Neural progenitor cell (in vitro differentiated cells): ENCODE measurements at regions not wholly inside any gene's neighbourhood (a gene's known extent, or its start where the extent isn't known, plus 50 kb on each side); places are given as distances from the start of the nearest gene placed in this dataset.

Source experiments
- DNase-seq: peaks from one replicate; pipeline ENCODE4 v3.0.0-alpha.2; 2016; ENCODE audit warnings: low spot score
- H2AFZ ChIP-seq: fragments of 200-600 bp; sonication (generic); replicated peaks from 2 replicates; pipeline ENCODE4 v1.6.1; 2016; ENCODE audit warnings: antibody characterized with exemption
- H3F3A ChIP-seq: fragments of 200-600 bp; sonication (generic); 2 replicates; pipeline ENCODE4 v1.6.1; 2016; ENCODE audit warnings: antibody characterized with exemption, low read depth
- H3K27ac ChIP-seq: fragments of 200-600 bp; sonication (generic); 2 replicates; pipeline ENCODE4 v1.5.1; 2016; ENCODE audit warnings: mild to moderate bottlenecking
- H3K27me3 ChIP-seq: fragments of 200-600 bp; sonication (generic); 2 replicates; pipeline ENCODE4 v1.6.1; 2016; ENCODE audit warnings: mild to moderate bottlenecking, moderate library complexity
- H3K36me3 ChIP-seq: fragments of 200-600 bp; sonication (generic); 2 replicates; pipeline ENCODE4 v1.5.1; 2016
- H3K4me1 ChIP-seq: fragments of 200-600 bp; sonication (generic); 2 replicates; pipeline ENCODE4 v1.6.1; 2016; ENCODE audit warnings: mixed run types
- H3K4me2 ChIP-seq: fragments of 200-600 bp; sonication (generic); 2 replicates; pipeline ENCODE4 v1.6.1; 2016
- H3K4me3 ChIP-seq: fragments of 200-600 bp; sonication (generic); 2 replicates; pipeline ENCODE4 v1.5.1; 2016
- H3K79me2 ChIP-seq: fragments of 200-600 bp; sonication (generic); 2 replicates; pipeline ENCODE4 v1.6.1; 2016; ENCODE audit warnings: low read depth
- H3K9ac ChIP-seq: fragments of 200-600 bp; sonication (generic); 2 replicates; pipeline ENCODE4 v1.6.1; 2016
- H3K9me3 ChIP-seq: fragments of 200-600 bp; sonication (generic); 2 replicates; pipeline ENCODE4 v1.5.1; 2016; ENCODE audit warnings: low read depth
- H4K20me1 ChIP-seq: fragments of 200-600 bp; sonication (generic); 2 replicates; pipeline ENCODE4 v1.6.1; 2016; ENCODE audit warnings: low read depth
- H3K27ac Mint-ChIP-seq: 3 replicates; pipeline ENCODE4 v1.8.0; 2021; ENCODE audit warnings: mixed read lengths
- H3K27me3 Mint-ChIP-seq: 2 replicates; pipeline ENCODE4 v1.8.0; 2022; ENCODE audit warnings: low read depth, mild to moderate bottlenecking, inconsistent platforms, moderate library complexity, mixed read lengths; ENCODE audit not compliant: insufficient read depth
- H3K36me3 Mint-ChIP-seq: 3 replicates; pipeline ENCODE4 v1.8.0; 2021; ENCODE audit warnings: mixed read lengths
- H3K4me1 Mint-ChIP-seq: 3 replicates; pipeline ENCODE4 v1.8.0; 2021; ENCODE audit warnings: mixed read lengths
- H3K4me3 Mint-ChIP-seq: 3 replicates; pipeline ENCODE4 v1.8.0; 2021; ENCODE audit warnings: mild to moderate bottlenecking, moderate library complexity, mixed read lengths
- H3K9me3 Mint-ChIP-seq: 3 replicates; pipeline ENCODE4 v1.8.0; 2020; ENCODE audit warnings: mixed read lengths
- CTCF ChIP-seq: fragments of 200-600 bp; sonication (generic); IDR thresholded peaks from 2 replicates; pipeline ENCODE4 v1.5.1; 2017; ENCODE audit warnings: antibody characterized with exemption, mild to moderate bottlenecking
- EZH2 ChIP-seq: fragments of 200-600 bp; sonication (generic); IDR thresholded peaks from 2 replicates; pipeline ENCODE4 v1.6.1; 2017; ENCODE audit warnings: antibody characterized with exemption, mild to moderate bottlenecking, moderate library complexity
- EZH2phosphoT487 ChIP-seq: fragments of 200-600 bp; sonication (generic); IDR thresholded peaks from 2 replicates; pipeline ENCODE4 v1.6.1; 2017; ENCODE audit warnings: antibody characterized with exemption

- Histone ChIP-seq H3K27me3 (no peaks in the 10 kb centered on the region), H3K79me2 (no peaks in the 10 kb centered on the region), H3K4me1 (peaks cover 34% of the 10 kb centered on the region), H3K4me3 (no peak overlapping the region), H3K36me3 (no peaks in the 10 kb centered on the region), H3K9ac (no peak overlapping the region), H2AFZ (no peak overlapping the region), H4K20me1 (no peaks in the 10 kb centered on the region), H3K9me3 (peaks cover 5% of the 10 kb centered on the region), H3F3A (peaks cover 15% of the 10 kb centered on the region), H3K4me2 (no peak overlapping the region), H3K27ac (no peak overlapping the region)
- peaks cover 25% of the 10 kb centered on the region for H3K4me1 Mint-ChIP-seq
- no peaks in the 10 kb centered on the region for H3K36me3 Mint-ChIP-seq
- H3K4me3 Mint-ChIP-seq, result no peak overlapping the region
- no peak overlapping the region for H3K27ac Mint-ChIP-seq
- H3K9me3 Mint-ChIP-seq, result peaks cover 6% of the 10 kb centered on the region
- H3K27me3 Mint-ChIP-seq, result peaks cover 7% of the 10 kb centered on the region
- DNase-seq, result no peak
- TF ChIP-seq EZH2phosphoT487 (no peak), CTCF (no peak), EZH2 (no peak)
Observed at GRCh38 chr11:120037111-120037510, 100.8 kb downstream of the TRIM29 start.

GRCh38 chr11:120035756-120036155 is 102.2 kb downstream of the TRIM29 start:
- Histone ChIP-seq H3K27me3 (no peaks in the 10 kb centered on the region), H3K4me1 (peaks cover 44% of the 10 kb centered on the region), H3K36me3 (no peaks in the 10 kb centered on the region), H3F3A (peaks cover 24% of the 10 kb centered on the region), H3K9me3 (peaks cover 5% of the 10 kb centered on the region), H3K4me2 (no peak overlapping the region), H2AFZ (no peak overlapping the region), H4K20me1 (no peaks in the 10 kb centered on the region), H3K79me2 (no peaks in the 10 kb centered on the region), H3K4me3 (no peak overlapping the region), H3K9ac (no peak overlapping the region), H3K27ac (no peak overlapping the region)
- H3K27me3 Mint-ChIP-seq, result peaks cover 5% of the 10 kb centered on the region
- H3K36me3 Mint-ChIP-seq, result no peaks in the 10 kb centered on the region
- DNase-seq, result no peak
- H3K4me1 Mint-ChIP-seq, result peaks cover 32% of the 10 kb centered on the region
- TF ChIP-seq CTCF (no peak), EZH2 (no peak), EZH2phosphoT487 (no peak)
- H3K27ac Mint-ChIP-seq, result no peak overlapping the region
- H3K4me3 Mint-ChIP-seq, result no peak overlapping the region
- peaks cover 6% of the 10 kb centered on the region for H3K9me3 Mint-ChIP-seq

GRCh38 chr11:120034881-120035630 is 102.9 kb downstream of the TRIM29 start:
- H3K27ac ChIP-seq, result no peak overlapping the region
- H3K27ac Mint-ChIP-seq, result peak overlapping the region; percentile 83
- no peak for DNase-seq

More at GRCh38 chr11:120034881-120035630, 102.9 kb downstream of the TRIM29 start:
- no peak overlapping the region for H3K9ac ChIP-seq
- no peaks in the 10 kb centered on the region for H3K79me2 ChIP-seq
- H3K27me3 ChIP-seq, result no peaks in the 10 kb centered on the region
- H4K20me1 ChIP-seq, result no peaks in the 10 kb centered on the region
- Mint-ChIP-seq H3K27me3 (peaks cover 3% of the 10 kb centered on the region), H3K4me1 (peaks cover 26% of the 10 kb centered on the region), H3K4me3 (no peak overlapping the region), H3K9me3 (peaks cover 6% of the 10 kb centered on the region), H3K36me3 (no peaks in the 10 kb centered on the region)
- H3F3A ChIP-seq, result peaks cover 22% of the 10 kb centered on the region
- H3K4me2 ChIP-seq, result no peak overlapping the region
- H3K36me3 ChIP-seq, result no peaks in the 10 kb centered on the region
- no peak for TF ChIP-seq EZH2
- TF ChIP-seq CTCF, result no peak
- TF ChIP-seq EZH2phosphoT487, result no peak
- H2AFZ ChIP-seq, result no peak overlapping the region
- H3K9me3 ChIP-seq, result peaks cover 5% of the 10 kb centered on the region
- peaks cover 45% of the 10 kb centered on the region for H3K4me1 ChIP-seq
- no peak overlapping the region for H3K4me3 ChIP-seq
